Smooth muscle cell (in vitro differentiated cells): ENCODE measurements at regions not wholly inside any gene's neighbourhood (a gene's known extent, or its start where the extent isn't known, plus 50 kb on each side); places are given as distances from the start of the nearest gene placed in this dataset.

ENCODE experiments used
- DNase-seq: peaks from one replicate; lab custom pipeline; 2025; ENCODE audit not compliant: unreplicated experiment; lab: John Stamatoyannopoulos, UW
- H2AFZ ChIP-seq: fragments of 200-600 bp; sonication (generic); 2 replicates; pipeline ENCODE4 v1.6.0; 2016; ENCODE audit warnings: antibody characterized with exemption, low read depth, mild to moderate bottlenecking
- H3F3A ChIP-seq: fragments of 200-600 bp; sonication (generic); 2 replicates; pipeline ENCODE4 v1.6.0; 2017; ENCODE audit warnings: antibody characterized with exemption, low read depth
- H3K27ac ChIP-seq: fragments of 200-600 bp; sonication (generic); 2 replicates; pipeline ENCODE4 v1.5.1; 2016; ENCODE audit warnings: low read depth, mild to moderate bottlenecking
- H3K27me3 ChIP-seq: fragments of 200-600 bp; sonication (generic); 2 replicates; pipeline ENCODE4 v1.6.1; 2016; ENCODE audit warnings: low read depth, mild to moderate bottlenecking
- H3K36me3 ChIP-seq: fragments of 200-600 bp; sonication (generic); 2 replicates; pipeline ENCODE4 v1.5.1; 2016; ENCODE audit warnings: low read depth
- H3K4me1 ChIP-seq: fragments of 200-600 bp; sonication (generic); 2 replicates; pipeline ENCODE4 v1.5.1; 2016; ENCODE audit warnings: low read depth
- H3K4me2 ChIP-seq: fragments of 200-600 bp; sonication (generic); 2 replicates; pipeline ENCODE4 v1.6.0; 2016; ENCODE audit warnings: mild to moderate bottlenecking
- H3K4me3 ChIP-seq: fragments of 200-600 bp; sonication (generic); 2 replicates; pipeline ENCODE4 v1.5.1; 2016; ENCODE audit warnings: mild to moderate bottlenecking
- H3K79me2 ChIP-seq: fragments of 200-600 bp; sonication (generic); 2 replicates; pipeline ENCODE4 v1.6.0; 2016; ENCODE audit warnings: low read depth, mild to moderate bottlenecking
- H3K9ac ChIP-seq: fragments of 200-600 bp; sonication (generic); 2 replicates; pipeline ENCODE4 v1.6.0; 2016; ENCODE audit warnings: low read depth
- H3K9me3 ChIP-seq: fragments of 200-600 bp; sonication (generic); replicated peaks from 2 replicates; pipeline ENCODE4 v1.5.1; 2016; ENCODE audit warnings: low read depth
- H4K20me1 ChIP-seq: fragments of 200-600 bp; sonication (generic); 2 replicates; pipeline ENCODE4 v1.6.0; 2016; ENCODE audit warnings: low read depth
- CTCF ChIP-seq: fragments of 200-600 bp; sonication (generic); IDR thresholded peaks from 2 replicates; pipeline ENCODE4 v1.5.1; 2017; ENCODE audit warnings: borderline replicate concordance, mild to moderate bottlenecking, antibody characterized with exemption; ENCODE audit not compliant: insufficient read depth, poor library complexity, severe bottlenecking
- WGBS: methylation state at CpG from one replicate; pipeline ENCODE4 v1.1.7; 2016; ENCODE audit warnings: low lambda C conversion rate; 5-methylcytosine and 5-hydroxymethylcytosine counted together

GRCh38 chr12:61220337-61220736 lies 1039.9 kb upstream of the USP15 start:
- Histone ChIP-seq H3K79me2 (no peaks in the 10 kb centered on the region), H3K9me3 (no peaks in the 10 kb centered on the region), H3F3A (no peaks in the 10 kb centered on the region), H3K36me3 (no peaks in the 10 kb centered on the region), H3K27me3 (no peaks in the 10 kb centered on the region), H3K27ac (no peak overlapping the region), H3K4me1 (no peaks in the 10 kb centered on the region), H3K9ac (no peak overlapping the region), H4K20me1 (no peaks in the 10 kb centered on the region), H3K4me2 (no peak overlapping the region), H2AFZ (no peak overlapping the region), H3K4me3 (no peak overlapping the region)
- no peak for TF ChIP-seq CTCF
- no peak for DNase-seq
- 94% methylated on average over 4 of the region's 4 CpGs for WGBS

- DNase-seq, result no peak
- no peaks in the 10 kb centered on the region for H3K9me3 ChIP-seq
- H3K4me3 ChIP-seq, result no peak overlapping the region
- no peaks in the 10 kb centered on the region for H3K27me3 ChIP-seq
- 88% methylated on average over 5 of the region's 5 CpGs for WGBS
- no peak overlapping the region for H3K4me2 ChIP-seq
- H3K79me2 ChIP-seq, result no peaks in the 10 kb centered on the region
- no peaks in the 10 kb centered on the region for H3K4me1 ChIP-seq
- TF ChIP-seq CTCF, result no peak
- H3K27ac ChIP-seq, result no peak overlapping the region
- no peak overlapping the region for H2AFZ ChIP-seq
- no peaks in the 10 kb centered on the region for H3F3A ChIP-seq
- no peak overlapping the region for H3K9ac ChIP-seq
- no peaks in the 10 kb centered on the region for H4K20me1 ChIP-seq
- H3K36me3 ChIP-seq, result no peaks in the 10 kb centered on the region
These were observed 1028.2 kb upstream of the USP15 start for GRCh38 chr12:61232040-61232439.

- Histone ChIP-seq H3K4me2 (no peak overlapping the region), H3K4me1 (no peaks in the 10 kb centered on the region), H3K27ac (no peak overlapping the region), H3K27me3 (no peaks in the 10 kb centered on the region), H3K79me2 (no peaks in the 10 kb centered on the region), H3K9ac (no peak overlapping the region), H4K20me1 (no peaks in the 10 kb centered on the region), H3F3A (no peaks in the 10 kb centered on the region), H3K36me3 (no peaks in the 10 kb centered on the region), H3K4me3 (no peak overlapping the region), H2AFZ (no peak overlapping the region), H3K9me3 (no peaks in the 10 kb centered on the region)
- WGBS, result 83% methylated on average over 2 of the region's 2 CpGs
- no peak for TF ChIP-seq CTCF
- no peak for DNase-seq
These were observed 1009.9 kb upstream of the USP15 start for GRCh38 chr12:61250303-61250702.

- H3K4me1 ChIP-seq, result no peaks in the 10 kb centered on the region
- DNase-seq, result no peak
- no peak overlapping the region for H3K4me3 ChIP-seq
- H3K9me3 ChIP-seq, result no peaks in the 10 kb centered on the region
- WGBS, result 76% methylated on average over 3 of the region's 3 CpGs
- H3K36me3 ChIP-seq, result no peaks in the 10 kb centered on the region
- no peaks in the 10 kb centered on the region for H3K79me2 ChIP-seq
- H3K4me2 ChIP-seq, result no peak overlapping the region
- no peak overlapping the region for H3K27ac ChIP-seq
- no peaks in the 10 kb centered on the region for H3F3A ChIP-seq
- H2AFZ ChIP-seq, result no peak overlapping the region
- H3K27me3 ChIP-seq, result no peaks in the 10 kb centered on the region
- H4K20me1 ChIP-seq, result no peaks in the 10 kb centered on the region
- no peak for TF ChIP-seq CTCF
- H3K9ac ChIP-seq, result no peak overlapping the region
These were observed 1009.1 kb upstream of the USP15 start for GRCh38 chr12:61251076-61251475.
